GM12891 (cell line): ENCODE measurements at regions not wholly inside any gene's neighbourhood (a gene's known extent, or its start where the extent isn't known, plus 50 kb on each side); places are given as distances from the start of the nearest gene placed in this dataset.

Source experiments
- PAX5 ChIP-seq: IDR thresholded peaks from 2 replicates; pipeline ENCODE4 v1.6.1; 2011; ENCODE audit warnings: low read length, moderate library complexity, mild to moderate bottlenecking; ENCODE audit not compliant: insufficient read depth, severe bottlenecking
- POLR2A ChIP-seq: IDR thresholded peaks from 2 replicates; pipeline ENCODE4 v1.6.1; 2011; ENCODE audit warnings: low read depth, low read length, control low read depth
- POLR2AphosphoS5 ChIP-seq: IDR thresholded peaks from 2 replicates; pipeline ENCODE4 v1.6.1; 2011; ENCODE audit warnings: low read depth, low read length, control low read depth
- POU2F2 ChIP-seq: IDR thresholded peaks from 2 replicates; pipeline ENCODE4 v1.6.1; 2011; ENCODE audit warnings: low read depth, mild to moderate bottlenecking, control low read depth, low read length, moderate library complexity
- SPI1 ChIP-seq: IDR thresholded peaks from 2 replicates; pipeline ENCODE4 v1.6.1; 2011; ENCODE audit warnings: low read depth, low read length, control low read depth
- TAF1 ChIP-seq: IDR thresholded peaks from 2 replicates; pipeline ENCODE4 v1.6.1; 2011; ENCODE audit warnings: low read depth, low read length, control low read depth

- no peak for TF ChIP-seq POLR2AphosphoS5
- no peak for TF ChIP-seq POLR2A
- no peak for TF ChIP-seq TAF1
- no peak for TF ChIP-seq SPI1
- TF ChIP-seq PAX5 = no peak
- TF ChIP-seq POU2F2 = no peak
Observed at GRCh38 chr6:119891206-119891605, 541.6 kb upstream of the MAN1A1 start.
